ENCODE measurements at regions not wholly inside any gene's neighbourhood (a gene's known extent, or its start where the extent isn't known, plus 50 kb on each side); places are given as distances from the start of the nearest gene placed in this dataset.

- no peak for TF ChIP-seq CTCF (IDR thresholded peaks at IDR 0.05)
- TF ChIP-seq POLR2A (IDR thresholded peaks at IDR 0.05) = no peak
Observed at GRCh38 chr6:71599359-71599758, 287.0 kb upstream of the RIMS1 start.
